ENCODE measurements at regions not wholly inside any gene's neighbourhood (a gene's known extent, or its start where the extent isn't known, plus 50 kb on each side); places are given as distances from the start of the nearest gene placed in this dataset.

GRCh38 chr16:87015021-87015420, 302.2 kb downstream of the C16orf95 start:
- WGBS (ENCODE audit: extremely low coverage, insufficient coverage, low lambda C conversion rate): no CpG with 5 or more reads among the region's 5 CpGs
- Histone ChIP-seq H3K4me2 (ENCODE audit: low read length) (no peak overlapping the region), H2AK5ac (ENCODE audit: low read length) (no peak overlapping the region), H4K5ac (ENCODE audit: low read length) (no peak overlapping the region), H2BK120ac (ENCODE audit: low read depth, low read length) (no peak overlapping the region), H3K27ac (ENCODE audit: low read depth, low read length) (no peak overlapping the region), H3K9ac (ENCODE audit: low read length) (no peak overlapping the region), H3K79me2 (ENCODE audit: control insufficient read depth, insufficient read depth, low read length) (no peaks in the 10 kb centered on the region), H3K23ac (ENCODE audit: low read length) (no peak overlapping the region), H4K8ac (ENCODE audit: low read depth, low read length) (no peak overlapping the region), H3K4me3 (ENCODE audit: low read length) (no peak overlapping the region), H3K18ac (ENCODE audit: low read length) (no peak overlapping the region), H3K56ac (ENCODE audit: low read length) (no peak overlapping the region), H2BK15ac (replicated peaks; ENCODE audit: low read depth) (no peak overlapping the region), H2BK5ac (ENCODE audit: low read length) (no peak overlapping the region), H3K27me3 (ENCODE audit: insufficient read depth, low read length, poor library complexity) (no peaks in the 10 kb centered on the region), H3K79me1 (ENCODE audit: low read length) (no peaks in the 10 kb centered on the region), H3K4me1 (ENCODE audit: control insufficient read depth, low read depth, low read length) (no peaks in the 10 kb centered on the region), H3K36me3 (ENCODE audit: control insufficient read depth, insufficient read depth, low read length) (no peaks in the 10 kb centered on the region), H3K4ac (ENCODE audit: low read depth, low read length) (no peak overlapping the region)
- no peak for DNase-seq

GRCh38 chr16:87016046-87017035, 300.9 kb downstream of the C16orf95 start:
- no peaks in the 10 kb centered on the region for H3K79me2 ChIP-seq (ENCODE audit: control insufficient read depth, insufficient read depth, low read length)
- H3K79me1 ChIP-seq (ENCODE audit: low read length): no peaks in the 10 kb centered on the region
- no peak overlapping the region for H3K9ac ChIP-seq (ENCODE audit: low read length)
- H3K27me3 ChIP-seq (ENCODE audit: insufficient read depth, low read length, poor library complexity): no peaks in the 10 kb centered on the region
- no peak overlapping the region for H4K5ac ChIP-seq (ENCODE audit: low read length)
- no peak overlapping the region for H3K18ac ChIP-seq (ENCODE audit: low read length)
- H3K23ac ChIP-seq (ENCODE audit: low read length): no peak overlapping the region
- no peak overlapping the region for H3K4ac ChIP-seq (ENCODE audit: low read depth, low read length)
- no peak overlapping the region for H3K4me3 ChIP-seq (ENCODE audit: low read length)
- no peak overlapping the region for H4K8ac ChIP-seq (ENCODE audit: low read depth, low read length)
- no peak overlapping the region for H2BK120ac ChIP-seq (ENCODE audit: low read depth, low read length)
- no peak overlapping the region for H2BK15ac ChIP-seq (replicated peaks; ENCODE audit: low read depth)
- DNase-seq: no peak
- no peak overlapping the region for H3K27ac ChIP-seq (ENCODE audit: low read depth, low read length)
- H2AK5ac ChIP-seq (ENCODE audit: low read length): no peak overlapping the region
- no peak overlapping the region for H2BK5ac ChIP-seq (ENCODE audit: low read length)
- H3K56ac ChIP-seq (ENCODE audit: low read length): no peak overlapping the region
- H3K4me2 ChIP-seq (ENCODE audit: low read length): no peak overlapping the region
- H3K36me3 ChIP-seq (ENCODE audit: control insufficient read depth, insufficient read depth, low read length): no peaks in the 10 kb centered on the region
- H3K4me1 ChIP-seq (ENCODE audit: control insufficient read depth, low read depth, low read length): no peaks in the 10 kb centered on the region
- WGBS (ENCODE audit: extremely low coverage, insufficient coverage, low lambda C conversion rate): no CpG with 5 or more reads among the region's 15 CpGs

GRCh38 chr16:87017371-87018012, 299.7 kb downstream of the C16orf95 start:
- Histone ChIP-seq H3K4ac (ENCODE audit: low read depth, low read length) (no peak overlapping the region), H3K79me1 (ENCODE audit: low read length) (no peaks in the 10 kb centered on the region), H2BK5ac (ENCODE audit: low read length) (no peak overlapping the region), H3K36me3 (ENCODE audit: control insufficient read depth, insufficient read depth, low read length) (no peaks in the 10 kb centered on the region), H3K23ac (ENCODE audit: low read length) (no peak overlapping the region), H3K79me2 (ENCODE audit: control insufficient read depth, insufficient read depth, low read length) (no peaks in the 10 kb centered on the region), H2BK15ac (replicated peaks; ENCODE audit: low read depth) (no peak overlapping the region), H3K4me3 (ENCODE audit: low read length) (no peak overlapping the region), H3K4me2 (ENCODE audit: low read length) (no peak overlapping the region), H4K8ac (ENCODE audit: low read depth, low read length) (no peak overlapping the region), H3K9ac (ENCODE audit: low read length) (no peak overlapping the region), H3K27ac (ENCODE audit: low read depth, low read length) (no peak overlapping the region), H3K4me1 (ENCODE audit: control insufficient read depth, low read depth, low read length) (no peaks in the 10 kb centered on the region), H2AK5ac (ENCODE audit: low read length) (no peak overlapping the region), H4K5ac (ENCODE audit: low read length) (no peak overlapping the region), H3K27me3 (ENCODE audit: insufficient read depth, low read length, poor library complexity) (no peaks in the 10 kb centered on the region), H3K56ac (ENCODE audit: low read length) (no peak overlapping the region), H3K18ac (ENCODE audit: low read length) (no peak overlapping the region), H2BK120ac (ENCODE audit: low read depth, low read length) (no peak overlapping the region)
- DNase-seq: peak; percentile 83
- no CpG with 5 or more reads among the region's 9 CpGs for WGBS (ENCODE audit: extremely low coverage, insufficient coverage, low lambda C conversion rate)

- Histone ChIP-seq H3K23ac (ENCODE audit: low read length) (no peak overlapping the region), H3K4me1 (ENCODE audit: control insufficient read depth, low read depth, low read length) (no peaks in the 10 kb centered on the region), H2AK5ac (ENCODE audit: low read length) (no peak overlapping the region), H2BK120ac (ENCODE audit: low read depth, low read length) (no peak overlapping the region), H3K4me3 (ENCODE audit: low read length) (no peak overlapping the region), H3K79me1 (ENCODE audit: low read length) (no peaks in the 10 kb centered on the region), H3K36me3 (ENCODE audit: control insufficient read depth, insufficient read depth, low read length) (no peaks in the 10 kb centered on the region), H3K27me3 (ENCODE audit: insufficient read depth, low read length, poor library complexity) (no peaks in the 10 kb centered on the region), H3K27ac (ENCODE audit: low read depth, low read length) (no peak overlapping the region), H3K9ac (ENCODE audit: low read length) (no peak overlapping the region), H4K5ac (ENCODE audit: low read length) (no peak overlapping the region), H3K79me2 (ENCODE audit: control insufficient read depth, insufficient read depth, low read length) (no peaks in the 10 kb centered on the region), H2BK5ac (ENCODE audit: low read length) (no peak overlapping the region), H3K4me2 (ENCODE audit: low read length) (no peak overlapping the region), H3K18ac (ENCODE audit: low read length) (no peak overlapping the region), H3K56ac (ENCODE audit: low read length) (no peak overlapping the region), H3K4ac (ENCODE audit: low read depth, low read length) (no peak overlapping the region), H4K8ac (ENCODE audit: low read depth, low read length) (no peak overlapping the region), H2BK15ac (replicated peaks; ENCODE audit: low read depth) (no peak overlapping the region)
- DNase-seq: no peak
- no CpG with 5 or more reads among the region's 1 CpG for WGBS (ENCODE audit: extremely low coverage, insufficient coverage, low lambda C conversion rate)
Measured at GRCh38 chr16:87025676-87026075, 291.5 kb downstream of the C16orf95 start.

GRCh38 chr16:87027056-87027616, 290.1 kb downstream of the C16orf95 start:
- no peak overlapping the region for H3K4ac ChIP-seq (ENCODE audit: low read depth, low read length)
- WGBS (ENCODE audit: extremely low coverage, insufficient coverage, low lambda C conversion rate): no CpG with 5 or more reads among the region's 16 CpGs
- H2BK120ac ChIP-seq (ENCODE audit: low read depth, low read length): no peak overlapping the region
- H3K23ac ChIP-seq (ENCODE audit: low read length): no peak overlapping the region
- H2AK5ac ChIP-seq (ENCODE audit: low read length): no peak overlapping the region
- H3K36me3 ChIP-seq (ENCODE audit: control insufficient read depth, insufficient read depth, low read length): no peaks in the 10 kb centered on the region
- no peak for DNase-seq
- H2BK15ac ChIP-seq (replicated peaks; ENCODE audit: low read depth): no peak overlapping the region
- H3K27ac ChIP-seq (ENCODE audit: low read depth, low read length): no peak overlapping the region
- H3K4me2 ChIP-seq (ENCODE audit: low read length): no peak overlapping the region
- H3K4me3 ChIP-seq (ENCODE audit: low read length): no peak overlapping the region
- no peaks in the 10 kb centered on the region for H3K79me2 ChIP-seq (ENCODE audit: control insufficient read depth, insufficient read depth, low read length)
- H3K27me3 ChIP-seq (ENCODE audit: insufficient read depth, low read length, poor library complexity): no peaks in the 10 kb centered on the region
- no peaks in the 10 kb centered on the region for H3K79me1 ChIP-seq (ENCODE audit: low read length)
- H2BK5ac ChIP-seq (ENCODE audit: low read length): no peak overlapping the region
- no peak overlapping the region for H4K5ac ChIP-seq (ENCODE audit: low read length)
- H3K56ac ChIP-seq (ENCODE audit: low read length): no peak overlapping the region
- H3K4me1 ChIP-seq (ENCODE audit: control insufficient read depth, low read depth, low read length): no peaks in the 10 kb centered on the region
- H3K9ac ChIP-seq (ENCODE audit: low read length): no peak overlapping the region
- H4K8ac ChIP-seq (ENCODE audit: low read depth, low read length): no peak overlapping the region
- no peak overlapping the region for H3K18ac ChIP-seq (ENCODE audit: low read length)
